GM12874 (cell line): ENCODE measurements at regions not wholly inside any gene's neighbourhood (a gene's known extent, or its start where the extent isn't known, plus 50 kb on each side); places are given as distances from the start of the nearest gene placed in this dataset.

Experiments used
- CTCF ChIP-seq: IDR thresholded peaks from 2 replicates; pipeline ENCODE4 v1.5.1; 2011; ENCODE audit warnings: low read depth, mild to moderate bottlenecking, control low read depth, low read length, moderate library complexity; ENCODE audit not compliant: insufficient read depth

GRCh38 chr10:36278176-36278575 lies 636.1 kb upstream of the FZD8 start:
- no peak for TF ChIP-seq CTCF

GRCh38 chr10:36277459-36277858 lies 635.4 kb upstream of the FZD8 start:
- no peak for TF ChIP-seq CTCF

GRCh38 chr10:36271627-36272340 lies 629.7 kb upstream of the FZD8 start:
- no peak for TF ChIP-seq CTCF

- no peak for TF ChIP-seq CTCF
Measured at GRCh38 chr10:36269222-36269621, 627.1 kb upstream of the FZD8 start.

- TF ChIP-seq CTCF = no peak
Measured at GRCh38 chr10:36266923-36267322, 624.8 kb upstream of the FZD8 start.

- no peak for TF ChIP-seq CTCF
Measured at GRCh38 chr10:36265741-36266140, 623.6 kb upstream of the FZD8 start.

- TF ChIP-seq CTCF = no peak
Measured at GRCh38 chr10:36263871-36264270, 621.8 kb upstream of the FZD8 start.
